ENCODE measurements at regions not wholly inside any gene's neighbourhood (a gene's known extent, or its start where the extent isn't known, plus 50 kb on each side); places are given as distances from the start of the nearest gene placed in this dataset.

GRCh38 chr13:38566519-38566918 lies 120.4 kb upstream of the FREM2 start:
- no peak for TF ChIP-seq CTCF (IDR thresholded peaks at IDR 0.05)
- no peak for TF ChIP-seq POLR2A (IDR thresholded peaks at IDR 0.05)
- TF ChIP-seq POLR2AphosphoS5 (IDR thresholded peaks at IDR 0.05), result no peak
